Thyroid gland (tissue), 4 donors: ENCODE measurements at regions not wholly inside any gene's neighbourhood (a gene's known extent, or its start where the extent isn't known, plus 50 kb on each side); places are given as distances from the start of the nearest gene placed in this dataset.

Source experiments
- POLR2A ChIP-seq, 2 donors: fragments of 450-650 bp; IDR thresholded peaks; one replicate each; pipeline ENCODE4 v1.6.1; 2017; ENCODE audit warnings: antibody characterized with exemption in 2 of 2, mild to moderate bottlenecking in 2 of 2, moderate library complexity in 1 of 2
- TF ChIP-seq, protein P1 (sequence below), 6 experiments: fragments of 200-600 bp in 3 of 6; fragments of 450-650 bp in 3 of 6; sonication (generic) in 3 of 6; IDR thresholded peaks; one replicate each; pipeline ENCODE4 v1.5.1; 2016 to 2019; ENCODE audit warnings: antibody characterized with exemption in 6 of 6, mild to moderate bottlenecking in 2 of 6, inconsistent platforms in 1 of 6, moderate library complexity in 1 of 6

DNA sequence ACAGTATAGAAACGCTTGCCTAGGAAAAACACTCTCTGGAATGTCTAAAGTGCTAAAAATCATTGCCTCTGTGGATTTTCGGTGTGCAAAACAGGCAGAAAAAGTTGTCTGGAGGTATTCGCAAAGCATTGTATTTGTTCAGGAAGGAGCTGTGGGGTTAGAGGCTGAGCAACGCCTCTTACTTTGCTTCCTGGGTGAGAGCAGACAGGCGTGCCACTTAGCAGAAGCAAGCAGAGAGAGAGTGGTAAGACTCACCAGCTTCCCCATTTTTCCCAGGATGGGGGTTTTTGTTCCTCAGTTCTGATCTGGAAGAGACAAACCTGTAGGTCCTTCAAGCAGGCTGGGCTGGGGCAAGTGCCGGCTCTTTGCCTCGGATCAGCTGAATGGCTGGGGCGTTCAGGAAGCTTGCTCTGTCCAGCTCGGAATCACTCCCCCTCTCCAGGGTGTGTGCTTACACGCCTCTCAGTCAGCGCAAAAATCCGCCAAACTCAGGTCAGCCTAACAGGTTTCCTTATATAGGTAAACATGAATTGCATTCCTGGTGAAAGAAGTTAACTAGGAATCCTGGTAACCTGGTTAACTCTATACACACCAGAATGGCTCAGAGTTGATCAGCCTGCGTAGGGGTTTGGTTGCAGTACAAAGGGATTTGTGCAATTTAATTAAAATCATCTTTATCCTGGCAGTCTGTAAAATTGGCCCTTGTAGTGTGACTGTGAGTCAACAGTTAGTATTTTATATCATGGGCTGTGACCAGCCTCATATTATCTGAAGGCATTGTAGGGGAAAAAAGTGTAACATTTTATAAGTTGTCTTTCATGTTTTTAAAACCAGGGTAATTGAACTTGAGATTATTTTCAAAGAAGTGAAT lies 213.1 kb upstream of the MID1 start:
- TF ChIP-seq, protein P1, sequence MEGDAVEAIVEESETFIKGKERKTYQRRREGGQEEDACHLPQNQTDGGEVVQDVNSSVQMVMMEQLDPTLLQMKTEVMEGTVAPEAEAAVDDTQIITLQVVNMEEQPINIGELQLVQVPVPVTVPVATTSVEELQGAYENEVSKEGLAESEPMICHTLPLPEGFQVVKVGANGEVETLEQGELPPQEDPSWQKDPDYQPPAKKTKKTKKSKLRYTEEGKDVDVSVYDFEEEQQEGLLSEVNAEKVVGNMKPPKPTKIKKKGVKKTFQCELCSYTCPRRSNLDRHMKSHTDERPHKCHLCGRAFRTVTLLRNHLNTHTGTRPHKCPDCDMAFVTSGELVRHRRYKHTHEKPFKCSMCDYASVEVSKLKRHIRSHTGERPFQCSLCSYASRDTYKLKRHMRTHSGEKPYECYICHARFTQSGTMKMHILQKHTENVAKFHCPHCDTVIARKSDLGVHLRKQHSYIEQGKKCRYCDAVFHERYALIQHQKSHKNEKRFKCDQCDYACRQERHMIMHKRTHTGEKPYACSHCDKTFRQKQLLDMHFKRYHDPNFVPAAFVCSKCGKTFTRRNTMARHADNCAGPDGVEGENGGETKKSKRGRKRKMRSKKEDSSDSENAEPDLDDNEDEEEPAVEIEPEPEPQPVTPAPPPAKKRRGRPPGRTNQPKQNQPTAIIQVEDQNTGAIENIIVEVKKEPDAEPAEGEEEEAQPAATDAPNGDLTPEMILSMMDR (IDR thresholded peaks at IDR 0.05): no peak
- peak in 1 of 2 donors; percentile 34 for TF ChIP-seq POLR2A (IDR thresholded peaks at IDR 0.05)
